Stomach (tissue), 4 donors: ENCODE measurements at regions not wholly inside any gene's neighbourhood (a gene's known extent, or its start where the extent isn't known, plus 50 kb on each side); places are given as distances from the start of the nearest gene placed in this dataset.

Experiments used
- CTCF ChIP-seq, 7 experiments: fragments of 450-650 bp in 4 of 7; fragments of 200-600 bp in 3 of 7; sonication (generic) in 3 of 7; IDR thresholded peaks; one replicate each; pipeline ENCODE4 v1.5.1; 2016 to 2019; ENCODE audit warnings: antibody characterized with exemption in 7 of 7, control low read depth in 2 of 7, mild to moderate bottlenecking in 1 of 7
- EP300 ChIP-seq: sonication (generic); formaldehyde crosslinking; IDR thresholded peaks from one replicate; pipeline ENCODE4 v1.6.1; 2017; ENCODE audit warnings: antibody characterized with exemption
- POLR2A ChIP-seq, 4 donors: fragments of 450-650 bp; IDR thresholded peaks; one replicate each; pipeline ENCODE4 v1.6.1; 2016; ENCODE audit warnings: antibody characterized with exemption in 4 of 4, control low read depth in 2 of 4, mild to moderate bottlenecking in 1 of 4, moderate library complexity in 1 of 4
- POLR2AphosphoS5 ChIP-seq, 3 donors: sonication (generic); formaldehyde crosslinking; IDR thresholded peaks; one replicate each; pipeline ENCODE4 v1.6.1; 2016; ENCODE audit warnings: antibody characterized with exemption in 3 of 3

GRCh38 chr5:31121224-31121623 is 72.3 kb upstream of the CDH6 start:
- TF ChIP-seq POLR2AphosphoS5 (IDR thresholded peaks at IDR 0.05), result no peak
- no peak for TF ChIP-seq CTCF (IDR thresholded peaks at IDR 0.05)
- no peak for TF ChIP-seq POLR2A (IDR thresholded peaks at IDR 0.05)
- TF ChIP-seq EP300, result no peak
